ENCODE measurements at regions not wholly inside any gene's neighbourhood (a gene's known extent, or its start where the extent isn't known, plus 50 kb on each side); places are given as distances from the start of the nearest gene placed in this dataset.
A peak's percentile ranks its signal among the peaks of the same experiment; 100 is the strongest.

- Mint-ChIP-seq H3K9me3 (no peaks in the 10 kb centered on the region), H3K4me1 (peaks cover 42% of the 10 kb centered on the region), H3K27ac (no peak overlapping the region), H3K27me3 (no peaks in the 10 kb centered on the region), H3K4me3 (no peak overlapping the region), H3K36me3 (ENCODE audit: low read depth) (no peaks in the 10 kb centered on the region)
- ChIA-PET CTCF (interaction anchor here (0.8 to 4.7 kb wide), 20 partner anchors 12 to 551 kb away, joined by 3 to 77 read pairs (median 6); no protein-coding TSS in a partner anchor), POLR2A (interaction anchor here (0.7 to 2.8 kb wide), 5 partner anchors 128 to 301 kb away, joined by 3 to 28 read pairs (median 4); no protein-coding TSS in a partner anchor)
- no peak for DNase-seq
- no peak for TF ChIP-seq CTCF (IDR thresholded peaks at IDR 0.05)
- no peak for ATAC-seq (ENCODE audit: low read depth)
- intact Hi-C loops (cut with micrococcal nuclease): loop anchor here (1.0 to 10.0 kb wide), 4 partner anchors 149 to 983 kb away; no protein-coding TSS in a partner anchor
These were observed 201.0 kb downstream of the S1PR1 start for GRCh38 chr1:101437800-101438199.

- H3K9me3 Mint-ChIP-seq: no peaks in the 10 kb centered on the region
- H3K36me3 Mint-ChIP-seq (ENCODE audit: low read depth): no peaks in the 10 kb centered on the region
- H3K27ac Mint-ChIP-seq: no peak overlapping the region
- ChIA-PET POLR2A (interaction anchor here (0.7 to 2.8 kb wide), 5 partner anchors 129 to 302 kb away, joined by 3 to 28 read pairs (median 4); no protein-coding TSS in a partner anchor), CTCF (interaction anchor here (0.6 to 4.7 kb wide), 24 partner anchors 12 to 551 kb away, joined by 3 to 77 read pairs (median 5); no protein-coding TSS in a partner anchor)
- H3K27me3 Mint-ChIP-seq: no peaks in the 10 kb centered on the region
- DNase-seq (no peak), ATAC-seq (ENCODE audit: low read depth) (peak; percentile 29)
- no peak overlapping the region for H3K4me3 Mint-ChIP-seq
- no peak for TF ChIP-seq CTCF (IDR thresholded peaks at IDR 0.05)
- peaks cover 42% of the 10 kb centered on the region for H3K4me1 Mint-ChIP-seq
- intact Hi-C loops (cut with micrococcal nuclease): loop anchor here (1.0 to 10.0 kb wide), 4 partner anchors 150 to 984 kb away; no protein-coding TSS in a partner anchor
These were observed 201.5 kb downstream of the S1PR1 start for GRCh38 chr1:101438359-101438758.

GRCh38 chr1:101440485-101440884 is 203.7 kb downstream of the S1PR1 start:
- H3K9me3 Mint-ChIP-seq: no peaks in the 10 kb centered on the region
- DNase-seq: no peak
- peaks cover 35% of the 10 kb centered on the region for H3K4me1 Mint-ChIP-seq
- H3K4me3 Mint-ChIP-seq: no peak overlapping the region
- intact Hi-C loops (cut with micrococcal nuclease): no loop called here
- ChIA-PET POLR2A (interaction anchor here (1.3 kb wide), 1 partner anchor 205 kb away, joined by 3 read pairs; no protein-coding TSS in a partner anchor), CTCF (interaction anchor here (1.2 to 2.4 kb wide), 4 partner anchors 83 to 202 kb away, joined by 3 to 13 read pairs (median 6); no protein-coding TSS in a partner anchor)
- no peaks in the 10 kb centered on the region for H3K36me3 Mint-ChIP-seq (ENCODE audit: low read depth)
- TF ChIP-seq CTCF (IDR thresholded peaks at IDR 0.05): no peak
- ATAC-seq (ENCODE audit: low read depth): no peak
- H3K27me3 Mint-ChIP-seq: no peaks in the 10 kb centered on the region
- no peak overlapping the region for H3K27ac Mint-ChIP-seq

- ChIA-PET POLR2A (no interaction called here), CTCF (interaction anchor here (1.0 kb wide), 1 partner anchor 87 kb away, joined by 3 read pairs; no protein-coding TSS in a partner anchor)
- no peaks in the 10 kb centered on the region for H3K9me3 Mint-ChIP-seq
- H3K27ac Mint-ChIP-seq: no peak overlapping the region
- intact Hi-C loops (cut with micrococcal nuclease): no loop called here
- ATAC-seq (ENCODE audit: low read depth) (no peak), DNase-seq (no peak)
- H3K27me3 Mint-ChIP-seq: no peaks in the 10 kb centered on the region
- no peaks in the 10 kb centered on the region for H3K36me3 Mint-ChIP-seq (ENCODE audit: low read depth)
- peaks cover 2% of the 10 kb centered on the region for H3K4me1 Mint-ChIP-seq
- H3K4me3 Mint-ChIP-seq: no peak overlapping the region
- no peak for TF ChIP-seq CTCF (IDR thresholded peaks at IDR 0.05)
These were observed 207.6 kb downstream of the S1PR1 start for GRCh38 chr1:101444381-101444780.

- TF ChIP-seq CTCF (IDR thresholded peaks at IDR 0.05): no peak
- ChIA-PET POLR2A (no interaction called here), CTCF (interaction anchor here (1.0 kb wide), 1 partner anchor 87 kb away, joined by 3 read pairs; no protein-coding TSS in a partner anchor)
- Mint-ChIP-seq H3K4me3 (no peak overlapping the region), H3K4me1 (peaks cover 5% of the 10 kb centered on the region), H3K9me3 (no peaks in the 10 kb centered on the region), H3K27ac (no peak overlapping the region), H3K27me3 (no peaks in the 10 kb centered on the region), H3K36me3 (ENCODE audit: low read depth) (no peaks in the 10 kb centered on the region)
- intact Hi-C loops (cut with micrococcal nuclease): no loop called here
- no peak for DNase-seq
- no peak for ATAC-seq (ENCODE audit: low read depth)
These were observed 208.2 kb downstream of the S1PR1 start for GRCh38 chr1:101444873-101445618.

Data from activated B cell treated with CpG ODN at 0.5 μM for 24 hours (primary cell).